K562 (cell line): ENCODE measurements at regions not wholly inside any gene's neighbourhood (a gene's known extent, or its start where the extent isn't known, plus 50 kb on each side); places are given as distances from the start of the nearest gene placed in this dataset.

Experiments used
- ATAC-seq: fragments of 200-7000 bp; cut with Tn5 transposase; 3 replicates; pipeline ENCODE4 v1.9.1; 2020; ENCODE audit warnings: moderate library complexity
- BruUV-seq: library from RNA; stranded (reverse); fragments of 400-500 nt; replicated peaks from 2 replicates; lab custom pipeline; 2021; lab: Mats Ljungman, UMichigan
- CTCF ChIA-PET: fragments of 300-600 bp; formaldehyde crosslinking; extraction: SDS; loops from one replicate; lab custom pipeline; 2021; ENCODE audit warnings: low intra/inter-chr PET ratio; lab: Yijun Ruan, JAX
- POLR2A ChIA-PET: fragments of 300-600, 350-650 bp; sonication (Branson Sonifier 250); formaldehyde crosslinking; extraction: SDS; loops from one replicate; lab custom pipeline; 2021; ENCODE audit warnings: antibody characterized with exemption, inconsistent platforms; lab: Yijun Ruan, JAX
- DNase-seq, 4 experiments: peaks; one replicate each; pipeline versions ENCODE4 v3.0.0 to v3.0.0-alpha.2; 2011 to 2018; ENCODE audit warnings: low spot score in 3 of 4, mixed read lengths in 3 of 4; ENCODE audit errors: extremely low read depth in 1 of 4
- FAIRE-seq: peaks from 2 replicates; lab custom pipeline; 2011; peaks lifted over from hg19 to GRCh38; lab: Jason Lieb, UNC
- H2AFZ ChIP-seq: 2 replicates; pipeline ENCODE4 v1.6.0; 2011; ENCODE audit warnings: low read depth, low read length, control low read depth, inconsistent platforms
- H3K27ac ChIP-seq: fragments of 200-600 bp; 3 replicates; pipeline ENCODE4 v1.8.0; 2011; ENCODE audit warnings: low read depth, mild to moderate bottlenecking, control low read depth, inconsistent platforms, low read length, moderate library complexity, mixed read lengths; ENCODE audit errors: extremely low read depth
- H3K27me3 ChIP-seq, 2 experiments: fragments of 300-600 bp in 1 of 2; 2 replicates in 1 of 2; 3 replicates in 1 of 2; pipeline versions ENCODE4 v1.6.0 to v1.8.0; 2011; ENCODE audit warnings: inconsistent platforms in 2 of 2, low read length in 2 of 2, mild to moderate bottlenecking in 1 of 2, mixed read lengths in 1 of 2, moderate library complexity in 1 of 2; ENCODE audit not compliant: control insufficient read depth in 2 of 2, insufficient read depth in 2 of 2
- H3K36me3 ChIP-seq: fragments of 300-600 bp; 3 replicates; pipeline ENCODE4 v1.8.0; 2011; ENCODE audit warnings: mild to moderate bottlenecking, low read length, inconsistent platforms; ENCODE audit not compliant: control insufficient read depth, insufficient read depth
- H3K4me1 ChIP-seq, 2 experiments: fragments of 200-600 bp in 1 of 2; replicated peaks in 1 of 2; 2 replicates in 1 of 2; 3 replicates in 1 of 2; pipeline versions ENCODE4 v1.5.1 to v1.8.0; 2011; ENCODE audit warnings: inconsistent platforms in 2 of 2, low read length in 2 of 2, mild to moderate bottlenecking in 1 of 2, mixed read lengths in 1 of 2, moderate library complexity in 1 of 2; ENCODE audit not compliant: control insufficient read depth in 2 of 2, insufficient read depth in 2 of 2
- H3K4me2 ChIP-seq: 2 replicates; pipeline ENCODE4 v1.6.1; 2011; ENCODE audit warnings: low read length, control low read depth, inconsistent platforms, mixed read lengths; ENCODE audit not compliant: insufficient read depth
- H3K4me3 ChIP-seq: fragments of 200-600 bp; sonication (generic), shearing (Covaris generic); 2 replicates; pipeline ENCODE4 v1.5.1; 2016; ENCODE audit warnings: control low read depth, inconsistent platforms
- H3K79me2 ChIP-seq: fragments of 200-600 bp; 3 replicates; pipeline ENCODE4 v1.8.0; 2011; ENCODE audit warnings: low read length, inconsistent platforms; ENCODE audit not compliant: control insufficient read depth, insufficient read depth
- H3K9ac ChIP-seq, 2 experiments: 2 replicates each; pipeline versions ENCODE4 v1.6.0 to v1.6.1; 2011; ENCODE audit warnings: low read depth in 2 of 2, low read length in 2 of 2, control low read depth in 1 of 2, inconsistent platforms in 1 of 2, mild to moderate bottlenecking in 1 of 2, mixed read lengths in 1 of 2; ENCODE audit not compliant: insufficient read depth in 1 of 2
- H3K9me1 ChIP-seq: one replicate; pipeline ENCODE4 v1.6.0; 2011; ENCODE audit warnings: inconsistent platforms, mild to moderate bottlenecking, low read length, moderate library complexity; ENCODE audit not compliant: control insufficient read depth, insufficient read depth
- H3K9me3 ChIP-seq: replicated peaks from 2 replicates; pipeline ENCODE4 v1.5.1; 2011; ENCODE audit warnings: low read depth, low read length, inconsistent platforms; ENCODE audit not compliant: control insufficient read depth, insufficient read depth
- H4K20me1 ChIP-seq: replicated peaks from 2 replicates; pipeline ENCODE4 v1.6.1; 2011; ENCODE audit warnings: low read length, inconsistent platforms, mixed read lengths; ENCODE audit not compliant: control insufficient read depth, insufficient read depth
- CEBPB ChIP-seq: fragments of 450-650 bp; IDR thresholded peaks from 2 replicates; pipeline ENCODE4 v1.6.1; 2016; ENCODE audit warnings: missing genetic modification characterization, missing compliant biosample characterization
- HLTF ChIP-seq: fragments of 450-650 bp; IDR thresholded peaks from 2 replicates; pipeline ENCODE4 v1.6.1; 2016
- HNRNPUL1 ChIP-seq: fragments of 200-400 bp; formaldehyde crosslinking; IDR thresholded peaks from 2 replicates; pipeline ENCODE4 v1.6.1; 2017; ENCODE audit warnings: low read length
- HOXB6 ChIP-seq: fragments of 250-450 bp; sonication (Bioruptor Pico); IDR thresholded peaks from 2 replicates; pipeline ENCODE4 v1.5.1; 2022; ENCODE audit warnings: mild to moderate bottlenecking, borderline replicate concordance
- LARP7 ChIP-seq: fragments of 450-650 bp; IDR thresholded peaks from 2 replicates; pipeline ENCODE4 v1.6.1; 2016
- LCOR ChIP-seq: sonication (generic); formaldehyde crosslinking; IDR thresholded peaks from 2 replicates; pipeline ENCODE4 v1.8.0; 2022; ENCODE audit warnings: mild to moderate bottlenecking, missing genetic modification reagents
- MTF1 ChIP-seq: fragments of 250-450 bp; sonication (Bioruptor Pico); IDR thresholded peaks from 2 replicates; pipeline ENCODE4 v1.9.0; 2021; ENCODE audit warnings: moderate library complexity, mild to moderate bottlenecking, inconsistent platforms, borderline replicate concordance
- NR2C1 ChIP-seq, 2 experiments: fragments of 450-650 bp; IDR thresholded peaks; 2 replicates each; pipeline ENCODE4 v1.6.1; 2017; ENCODE audit warnings: mild to moderate bottlenecking in 2 of 2, antibody characterized with exemption in 1 of 2, inconsistent platforms in 1 of 2, missing compliant biosample characterization in 1 of 2, missing genetic modification characterization in 1 of 2
- ZBTB7A ChIP-seq: IDR thresholded peaks from 2 replicates; pipeline ENCODE4 v1.6.1; 2011; ENCODE audit warnings: low read depth, mild to moderate bottlenecking, low read length, moderate library complexity, borderline replicate concordance; ENCODE audit not compliant: control insufficient read depth
- ZNF780A ChIP-seq: fragments of 250-450 bp; sonication (Bioruptor Pico); IDR thresholded peaks from 2 replicates; pipeline ENCODE4 v1.5.0; 2021; ENCODE audit warnings: mild to moderate bottlenecking
- WGBS: fragments of 100-300 bp; shearing (Covaris generic); methylation state at CpG from one replicate; pipeline ENCODE4 v1.1.6; 2016; ENCODE audit warnings: low coverage, mixed read lengths; ENCODE audit not compliant: insufficient coverage; ENCODE audit errors: missing lambda C conversion rate; 5-methylcytosine and 5-hydroxymethylcytosine counted together
- in situ Hi-C: fragments of 300-500 bp; cut with MboI; formaldehyde crosslinking; loops from 4 replicates; pipeline ENCODE4 v1.15.0; 2018; ENCODE audit warnings: inconsistent platforms, mixed read lengths
- intact Hi-C: fragments of 100-400 bp; cut with micrococcal nuclease; formaldehyde crosslinking; loops from 2 replicates; pipeline ENCODE4 v1.14.2; 2022
- TF ChIP-seq, protein P1 (sequence below): fragments of 250-450 bp; sonication (Bioruptor Pico); IDR thresholded peaks from 2 replicates; pipeline ENCODE4 v1.8.0; 2021; ENCODE audit warnings: moderate library complexity, mild to moderate bottlenecking, inconsistent platforms

DNA sequence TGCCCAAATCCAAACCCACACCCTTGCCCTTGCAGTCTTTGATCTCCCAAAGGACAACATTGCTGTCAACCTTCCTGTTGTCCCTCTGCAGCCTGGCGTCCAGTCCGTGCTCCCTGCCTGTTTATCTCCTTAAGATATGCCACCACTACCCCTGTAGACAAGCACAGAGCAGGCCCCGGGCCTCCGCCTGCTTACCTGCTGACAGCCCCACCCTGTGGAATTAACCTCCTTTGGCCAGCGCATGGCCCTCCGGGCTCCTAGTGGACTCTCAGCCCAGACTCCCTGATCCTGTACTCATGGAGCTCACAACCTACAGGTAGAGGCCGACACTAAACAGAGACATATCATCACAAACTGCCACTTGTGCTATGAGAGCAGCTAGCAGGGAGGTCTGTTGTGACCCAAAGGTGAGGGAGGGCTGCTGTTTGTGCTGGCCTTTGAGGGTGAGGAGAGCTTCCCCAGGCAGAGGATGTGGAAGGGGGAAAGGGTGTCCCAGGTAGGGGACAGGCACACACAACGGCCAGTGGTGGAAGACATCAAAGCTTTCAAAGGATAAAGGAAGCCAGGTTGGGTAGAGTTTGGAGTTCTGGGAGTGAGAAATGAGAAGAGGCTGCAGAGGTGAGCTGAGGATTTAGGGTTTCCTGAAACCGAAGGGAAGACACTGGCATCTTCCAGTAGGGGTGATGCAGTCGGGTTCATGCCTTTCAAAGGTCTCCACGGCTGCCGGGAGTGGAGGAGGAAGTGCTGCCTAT lies 174.5 kb upstream of the ZMIZ1 start:
- Histone ChIP-seq H3K27ac (no peak overlapping the region), H4K20me1 (no peaks in the 10 kb centered on the region), H3K9me3 (no peaks in the 10 kb centered on the region), H2AFZ (no peak overlapping the region), H3K9ac (no peak overlapping the region), H3K79me2 (no peaks in the 10 kb centered on the region), H3K27me3 (peaks cover 30 to 42% of the 10 kb centered on the region in 2 experiments), H3K4me1 (no peaks in the 10 kb centered on the region)
- DNase-seq (no peak), ATAC-seq (peak; percentile 52)
- ChIA-PET CTCF (no interaction called here), POLR2A (interaction anchor here (1.1 kb wide), 1 partner anchor 26 kb away, joined by 3 read pairs; no protein-coding TSS in a partner anchor)
- BruUV-seq = no TSS peak
- WGBS = 0% methylated on average over 12 of the region's 12 CpGs
- intact Hi-C loops = no loop called here
- TF ChIP-seq, protein P1, sequence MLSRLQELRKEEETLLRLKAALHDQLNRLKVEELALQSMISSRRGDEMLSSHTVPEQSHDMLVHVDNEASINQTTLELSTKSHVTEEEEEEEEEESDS (CRISPR knock-in tag) = no peak
- TF ChIP-seq, all 486 proteins: peak for 0
- H3K9me1 ChIP-seq = no peaks in the 10 kb centered on the region
- in situ Hi-C loops = no loop called here
- FAIRE-seq = no peak
- no peak overlapping the region for H3K4me2 ChIP-seq
- no peaks in the 10 kb centered on the region for H3K36me3 ChIP-seq
- no peak overlapping the region for H3K4me3 ChIP-seq

DNA sequence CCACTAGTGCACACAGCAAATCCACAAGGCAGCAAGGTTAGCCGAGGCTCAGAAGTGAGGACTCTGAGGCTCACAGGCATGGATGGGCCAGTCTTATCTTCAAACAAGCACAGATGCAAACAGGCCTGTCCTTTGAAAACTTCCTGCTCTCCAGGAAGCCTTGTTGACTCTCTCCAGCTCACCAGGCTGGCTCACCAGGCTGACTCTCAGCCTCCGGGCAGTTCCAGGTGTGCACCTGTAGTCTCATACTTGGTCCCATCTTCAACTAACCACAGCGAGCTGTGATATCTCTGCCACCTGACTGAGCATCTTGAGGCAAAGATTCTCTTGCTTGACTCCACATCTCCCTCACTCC lies 173.9 kb upstream of the ZMIZ1 start:
- 0% methylated on average over 3 of the region's 3 CpGs for WGBS
- no peaks in the 10 kb centered on the region for H3K79me2 ChIP-seq
- ATAC-seq (no peak), DNase-seq (no peak), FAIRE-seq (no peak)
- in situ Hi-C loops = no loop called here
- POLR2A ChIA-PET = interaction anchor here (0.6 to 1.1 kb wide), 2 partner anchors 9 to 27 kb away, joined by 3 read pairs; no protein-coding TSS in a partner anchor
- CTCF ChIA-PET = no interaction called here
- no peak overlapping the region for H3K4me2 ChIP-seq
- H3K27me3 ChIP-seq = peaks cover 32 to 42% of the 10 kb centered on the region in 2 experiments
- no peaks in the 10 kb centered on the region for H3K4me1 ChIP-seq
- BruUV-seq = no TSS peak
- no peak overlapping the region for H3K9ac ChIP-seq
- H4K20me1 ChIP-seq = 0 out of 2 replicates have a peak, but pooled peaks cover 2% of the 10 kb centered on the region
- no peak overlapping the region for H3K27ac ChIP-seq
- H2AFZ ChIP-seq = no peak overlapping the region
- H3K9me3 ChIP-seq = no peaks in the 10 kb centered on the region
- H3K36me3 ChIP-seq = no peaks in the 10 kb centered on the region
- intact Hi-C loops = no loop called here
- TF ChIP-seq MTF1 (no peak), CEBPB (tag) (no peak), HNRNPUL1 (no peak), NR2C1 (IDR thresholded peaks at IDR 0.05) (no peak), NR2C1 (tag; IDR thresholded peaks at IDR 0.05) (no peak), ZBTB7A (no peak), HOXB6 (CRISPR knock-in tag) (no peak), LCOR (no peak), ZNF780A (CRISPR knock-in tag) (no peak), LARP7 (no peak), HLTF (no peak)
- TF ChIP-seq, all 486 proteins: peak for 0
- Histone ChIP-seq H3K9me1 (no peaks in the 10 kb centered on the region), H3K4me3 (no peak overlapping the region)
